GM23248 (cell line): ENCODE measurements at regions not wholly inside any gene's neighbourhood (a gene's known extent, or its start where the extent isn't known, plus 50 kb on each side); places are given as distances from the start of the nearest gene placed in this dataset.

ENCODE experiments used
- EZH2 ChIP-seq: fragments of 200-600 bp; sonication (generic); IDR thresholded peaks from 2 replicates; pipeline ENCODE4 v1.6.1; 2018; ENCODE audit warnings: antibody characterized with exemption, mild to moderate bottlenecking; ENCODE audit not compliant: insufficient read depth, poor library complexity, severe bottlenecking
- EZH2phosphoT487 ChIP-seq: fragments of 200-600 bp; sonication (generic); IDR thresholded peaks from 2 replicates; pipeline ENCODE4 v1.6.1; 2018; ENCODE audit warnings: antibody characterized with exemption, moderate library complexity, mild to moderate bottlenecking, low read depth; ENCODE audit not compliant: insufficient read depth

GRCh38 chr15:62880278-62880677 lies 162.3 kb upstream of the TPM1 start:
- TF ChIP-seq EZH2 (no peak), EZH2phosphoT487 (no peak)
